ENCODE measurements at regions not wholly inside any gene's neighbourhood (a gene's known extent, or its start where the extent isn't known, plus 50 kb on each side); places are given as distances from the start of the nearest gene placed in this dataset.

DNA sequence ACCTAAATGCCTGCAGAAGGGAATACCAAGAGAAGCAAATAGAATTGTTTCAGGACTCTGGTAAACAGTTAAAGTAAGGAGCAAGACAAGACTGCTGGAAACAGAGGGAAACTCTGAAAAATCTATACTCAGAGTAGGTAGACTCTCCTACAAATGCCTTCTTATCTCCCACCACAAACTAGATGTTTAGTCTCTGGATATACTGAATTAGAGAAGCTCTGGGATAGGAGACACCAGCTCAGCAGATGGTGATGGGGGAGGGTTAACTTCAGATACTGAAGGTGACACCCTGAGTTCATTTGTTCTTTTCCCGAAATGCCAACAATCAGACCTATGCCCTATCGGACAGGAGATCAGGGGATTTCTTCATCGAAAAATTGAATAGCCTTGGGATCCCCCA lies 54.1 kb upstream of the CHD1 start:
- TF ChIP-seq POLR2AphosphoS5 (IDR thresholded peaks at IDR 0.05; ENCODE audit: low read depth, low read length): no peak
- no peak for TF ChIP-seq POLR2A (IDR thresholded peaks at IDR 0.05; ENCODE audit: low read depth, low read length)
- TF ChIP-seq TAF1 (IDR thresholded peaks at IDR 0.05; ENCODE audit: borderline replicate concordance, low read depth, low read length): no peak
